ENCODE measurements at regions not wholly inside any gene's neighbourhood (a gene's known extent, or its start where the extent isn't known, plus 50 kb on each side); places are given as distances from the start of the nearest gene placed in this dataset.

DNA sequence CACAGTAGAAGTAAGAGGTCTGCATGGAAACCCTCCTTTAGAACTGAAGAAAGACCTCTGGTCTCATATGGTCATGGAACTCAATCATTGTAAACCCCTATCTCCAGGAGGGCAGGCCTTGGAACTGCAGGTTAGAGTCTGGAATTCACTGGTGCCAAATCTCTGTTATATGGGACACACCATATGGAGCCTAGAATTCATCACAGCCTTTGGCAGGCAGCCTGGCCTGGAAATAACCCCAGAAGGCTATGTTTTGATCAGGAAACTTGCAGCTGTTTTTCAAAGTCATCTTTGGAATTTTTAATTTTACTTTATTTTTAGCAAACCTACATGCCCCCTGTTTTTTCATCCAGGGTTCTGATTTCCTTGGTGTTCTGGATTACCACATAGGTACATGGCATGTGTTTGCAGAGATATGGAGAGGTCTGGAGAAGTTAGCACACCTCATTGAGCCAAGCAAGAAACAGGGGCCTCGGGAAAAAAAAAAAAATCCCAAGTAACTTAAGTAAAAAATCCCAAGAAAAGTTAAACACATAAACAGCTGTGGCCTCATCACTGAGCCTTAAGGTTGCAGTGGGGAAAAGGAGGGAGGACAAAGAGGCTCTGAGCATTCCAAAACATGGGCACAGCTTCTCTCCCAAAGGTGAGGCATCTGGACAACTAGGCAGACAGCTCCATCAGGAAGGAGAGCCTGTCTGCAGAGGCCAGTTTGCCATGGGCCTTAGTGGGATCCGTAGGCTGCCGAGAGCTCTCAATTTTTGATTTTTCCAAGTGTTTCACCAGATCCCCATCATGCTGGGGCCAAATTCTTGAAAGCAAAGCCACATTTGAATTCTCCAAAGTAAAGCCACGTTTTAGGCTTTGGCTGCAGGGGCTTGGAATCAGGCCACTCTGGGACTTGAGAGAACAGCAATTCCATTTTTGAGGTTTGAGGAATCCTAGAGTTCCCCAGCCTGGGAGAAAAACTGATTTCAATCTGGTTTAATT is 339.6 kb upstream of the TBX3 start:
- no peaks in the 10 kb centered on the region for H3K27me3 ChIP-seq (ENCODE audit: insufficient read depth, low read length)
- H2AFZ ChIP-seq (ENCODE audit: insufficient read depth, low read length, poor library complexity) = peak overlapping the region; percentile 9
- no peak overlapping the region for H3K14ac ChIP-seq (ENCODE audit: low read length)
- H3K27ac ChIP-seq (ENCODE audit: low read depth, low read length) = no peak overlapping the region
- H3K9ac ChIP-seq (ENCODE audit: low read length) = no peak overlapping the region
- H4K8ac ChIP-seq (ENCODE audit: low read depth, low read length) = no peak overlapping the region
- H3K4me3 ChIP-seq (ENCODE audit: low read depth, low read length) = no peak overlapping the region
- H3K9me3 ChIP-seq (ENCODE audit: insufficient read depth, low read depth, low read length) = peaks cover 3% of the 10 kb centered on the region
- H3K4me2 ChIP-seq (ENCODE audit: low read length) = no peak overlapping the region
- H3K4ac ChIP-seq (ENCODE audit: low read depth, low read length) = no peak overlapping the region
- no peak overlapping the region for H2BK12ac ChIP-seq (ENCODE audit: low read length)
- no peak overlapping the region for H2BK5ac ChIP-seq (ENCODE audit: low read depth, low read length, poor library complexity)
- no peak overlapping the region for H3K23ac ChIP-seq (ENCODE audit: low read length)
- no peak overlapping the region for H2BK120ac ChIP-seq (ENCODE audit: insufficient read depth, low read length, poor library complexity)
- DNase-seq = no peak
- H4K12ac ChIP-seq (ENCODE audit: low read depth, low read length) = no peak overlapping the region
- peaks cover 2% of the 10 kb centered on the region for H3K79me1 ChIP-seq (ENCODE audit: low read length)
- no peak overlapping the region for H3K18ac ChIP-seq (ENCODE audit: low read length)
- WGBS (ENCODE audit: extremely low coverage, insufficient coverage, insufficient read length) = no CpG with 5 or more reads among the region's 4 CpGs
- no peaks in the 10 kb centered on the region for H3K79me2 ChIP-seq (ENCODE audit: control insufficient read depth, insufficient read depth, low read length, poor library complexity)
- no peak overlapping the region for H4K91ac ChIP-seq (ENCODE audit: low read depth, low read length)
- H2AK5ac ChIP-seq (ENCODE audit: low read length) = no peak overlapping the region
- no peaks in the 10 kb centered on the region for H3K36me3 ChIP-seq (ENCODE audit: control insufficient read depth in 1 of 2, insufficient read depth in 2 of 2, low read length in 2 of 2)
- H3K4me1 ChIP-seq (ENCODE audit: control insufficient read depth in 1 of 2, insufficient read depth in 2 of 2, low read length in 2 of 2) = no peaks in the 10 kb centered on the region

DNA sequence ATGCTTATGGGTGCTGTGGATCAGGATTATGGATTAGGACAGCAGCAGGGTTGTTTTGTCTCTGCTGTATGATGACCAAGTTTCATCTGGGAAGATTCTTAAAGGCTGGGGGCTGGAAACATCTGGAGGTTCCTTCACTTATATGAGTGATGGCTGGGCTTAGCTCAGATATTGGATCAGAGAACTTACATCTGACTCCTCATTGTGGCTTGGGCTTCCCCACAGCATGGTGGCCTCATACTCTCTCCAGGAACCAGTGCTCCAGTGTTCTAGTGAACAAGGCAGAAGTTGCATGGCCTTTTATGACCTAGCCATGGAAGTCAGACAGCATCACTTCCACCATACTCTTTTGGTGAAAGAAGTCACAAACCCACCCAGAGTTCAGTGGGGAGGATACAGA is 336.1 kb upstream of the TBX3 start:
- Histone ChIP-seq H3K36me3 (ENCODE audit: control insufficient read depth in 1 of 2, insufficient read depth in 2 of 2, low read length in 2 of 2) (no peaks in the 10 kb centered on the region), H3K9ac (ENCODE audit: low read length) (no peak overlapping the region), H3K79me2 (ENCODE audit: control insufficient read depth, insufficient read depth, low read length, poor library complexity) (no peaks in the 10 kb centered on the region), H3K27me3 (ENCODE audit: insufficient read depth, low read length) (no peaks in the 10 kb centered on the region), H2AK5ac (ENCODE audit: low read length) (no peak overlapping the region), H3K79me1 (ENCODE audit: low read length) (peaks cover 2% of the 10 kb centered on the region), H2BK5ac (ENCODE audit: low read depth, low read length, poor library complexity) (no peak overlapping the region), H3K18ac (ENCODE audit: low read length) (no peak overlapping the region), H3K4me1 (ENCODE audit: control insufficient read depth in 1 of 2, insufficient read depth in 2 of 2, low read length in 2 of 2) (no peaks in the 10 kb centered on the region), H3K4me2 (ENCODE audit: low read length) (no peak overlapping the region), H3K23ac (ENCODE audit: low read length) (no peak overlapping the region), H3K4me3 (ENCODE audit: low read depth, low read length) (no peak overlapping the region), H3K14ac (ENCODE audit: low read length) (no peak overlapping the region), H4K8ac (ENCODE audit: low read depth, low read length) (no peak overlapping the region), H2BK12ac (ENCODE audit: low read length) (no peak overlapping the region), H3K4ac (ENCODE audit: low read depth, low read length) (no peak overlapping the region), H3K27ac (ENCODE audit: low read depth, low read length) (no peak overlapping the region), H3K9me3 (ENCODE audit: insufficient read depth, low read depth, low read length) (peaks cover 3% of the 10 kb centered on the region), H4K91ac (ENCODE audit: low read depth, low read length) (no peak overlapping the region), H2AFZ (ENCODE audit: insufficient read depth, low read length, poor library complexity) (no peak overlapping the region), H4K12ac (ENCODE audit: low read depth, low read length) (no peak overlapping the region), H2BK120ac (ENCODE audit: insufficient read depth, low read length, poor library complexity) (no peak overlapping the region)
- no peak for DNase-seq

DNA sequence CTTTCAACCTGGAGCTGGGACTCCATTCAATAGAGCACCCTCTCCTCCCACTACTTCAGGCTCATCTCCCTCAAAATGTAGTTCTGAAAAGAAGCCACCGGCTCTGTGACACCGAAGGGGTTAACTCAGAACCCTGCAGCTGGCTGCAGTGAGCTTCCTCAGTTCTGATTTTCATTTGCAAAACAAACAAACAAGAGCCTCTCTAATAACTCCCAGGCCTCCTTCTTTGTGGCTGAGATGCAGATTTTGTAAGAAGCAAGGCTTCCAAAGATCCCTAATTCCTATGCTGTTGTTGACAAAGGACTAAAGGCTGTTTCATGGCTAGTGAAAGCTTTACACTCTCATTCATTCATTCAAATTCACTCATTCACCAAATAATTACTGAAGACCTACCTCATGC is 333.4 kb upstream of the TBX3 start:
- no CpG with 5 or more reads among the region's 2 CpGs for WGBS (ENCODE audit: extremely low coverage, insufficient coverage, insufficient read length)

DNA sequence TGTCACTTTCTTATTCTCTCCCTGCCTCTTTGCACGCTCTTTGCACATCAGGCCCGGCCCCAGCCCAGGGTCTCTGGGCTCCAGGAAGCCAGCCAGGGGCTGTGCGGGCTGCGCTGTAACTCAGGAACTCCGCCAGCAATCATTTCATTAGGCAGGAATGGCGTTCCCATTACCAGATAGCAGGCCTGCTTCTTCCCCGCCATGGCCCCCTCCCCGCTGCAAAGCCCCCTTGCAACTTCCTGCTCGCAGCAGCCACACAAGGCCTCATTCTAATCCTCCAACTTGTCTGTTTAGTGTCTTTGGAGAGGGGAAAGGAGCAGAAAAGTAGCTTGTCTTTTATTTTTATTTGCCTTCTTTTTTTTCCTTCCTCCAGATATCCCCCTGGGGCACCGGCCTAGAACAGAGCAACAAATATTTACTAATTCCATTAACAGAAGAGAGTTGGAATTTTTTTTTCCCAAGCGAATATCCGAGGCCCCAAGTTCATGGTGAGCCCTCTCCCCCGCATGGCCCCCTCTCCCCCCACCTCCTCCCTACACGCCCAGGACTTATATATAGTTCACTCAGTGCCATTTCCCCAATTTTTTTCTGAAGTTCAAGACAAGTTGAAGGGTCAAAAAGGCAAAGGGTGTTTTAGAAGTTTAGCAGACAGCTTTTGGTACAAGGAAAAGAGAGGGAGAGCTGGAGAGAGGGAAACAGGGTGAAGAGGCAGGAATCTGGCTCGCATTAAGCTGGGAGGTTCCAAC is 329.4 kb upstream of the TBX3 start:
- no peak overlapping the region for H4K8ac ChIP-seq (ENCODE audit: low read depth, low read length)
- peaks cover 10 to 14% of the 10 kb centered on the region in 2 experiments for H3K4me1 ChIP-seq (ENCODE audit: control insufficient read depth in 1 of 2, insufficient read depth in 2 of 2, low read length in 2 of 2)
- H3K27ac ChIP-seq (ENCODE audit: low read depth, low read length) = peak overlapping the region; percentile 77
- peaks cover 3% of the 10 kb centered on the region for H3K79me2 ChIP-seq (ENCODE audit: control insufficient read depth, insufficient read depth, low read length, poor library complexity)
- H3K9ac ChIP-seq (ENCODE audit: low read length) = no peak overlapping the region
- no CpG with 5 or more reads among the region's 15 CpGs for WGBS (ENCODE audit: extremely low coverage, insufficient coverage, insufficient read length)
- peak overlapping the region; percentile 83 for H2BK5ac ChIP-seq (ENCODE audit: low read depth, low read length, poor library complexity)
- peak overlapping the region; percentile 4 for H3K4me2 ChIP-seq (ENCODE audit: low read length)
- H2AK5ac ChIP-seq (ENCODE audit: low read length) = no peak overlapping the region
- H2BK120ac ChIP-seq (ENCODE audit: insufficient read depth, low read length, poor library complexity) = peak overlapping the region; percentile 92
- H3K18ac ChIP-seq (ENCODE audit: low read length) = peak overlapping the region; percentile 51
- peak overlapping the region; percentile 95 for H4K91ac ChIP-seq (ENCODE audit: low read depth, low read length)
- peak overlapping the region; percentile 43 for H3K14ac ChIP-seq (ENCODE audit: low read length)
- peaks cover 9% of the 10 kb centered on the region for H3K79me1 ChIP-seq (ENCODE audit: low read length)
- DNase-seq = no peak
- H3K4me3 ChIP-seq (ENCODE audit: low read depth, low read length) = no peak overlapping the region
- H2AFZ ChIP-seq (ENCODE audit: insufficient read depth, low read length, poor library complexity) = no peak overlapping the region
- H3K4ac ChIP-seq (ENCODE audit: low read depth, low read length) = no peak overlapping the region
- H3K9me3 ChIP-seq (ENCODE audit: insufficient read depth, low read depth, low read length) = no peaks in the 10 kb centered on the region
- H3K36me3 ChIP-seq (ENCODE audit: control insufficient read depth in 1 of 2, insufficient read depth in 2 of 2, low read length in 2 of 2) = no peaks in the 10 kb centered on the region
- H2BK12ac ChIP-seq (ENCODE audit: low read length) = peak overlapping the region; percentile 96
- H4K12ac ChIP-seq (ENCODE audit: low read depth, low read length) = no peak overlapping the region
- no peak overlapping the region for H3K23ac ChIP-seq (ENCODE audit: low read length)
- H3K27me3 ChIP-seq (ENCODE audit: insufficient read depth, low read length) = no peaks in the 10 kb centered on the region

More for the DNA sequence above, 333.4 kb upstream of the TBX3 start:
- Histone ChIP-seq H3K4me3 (ENCODE audit: low read depth, low read length) (no peak overlapping the region), H3K9me3 (ENCODE audit: insufficient read depth, low read depth, low read length) (peaks cover 3% of the 10 kb centered on the region), H3K79me2 (ENCODE audit: control insufficient read depth, insufficient read depth, low read length, poor library complexity) (peaks cover 3% of the 10 kb centered on the region), H4K91ac (ENCODE audit: low read depth, low read length) (no peak overlapping the region), H3K4me1 (ENCODE audit: control insufficient read depth in 1 of 2, insufficient read depth in 2 of 2, low read length in 2 of 2) (peaks cover 10 to 14% of the 10 kb centered on the region in 2 experiments), H2AFZ (ENCODE audit: insufficient read depth, low read length, poor library complexity) (no peak overlapping the region), H3K27ac (ENCODE audit: low read depth, low read length) (no peak overlapping the region), H4K12ac (ENCODE audit: low read depth, low read length) (no peak overlapping the region), H3K18ac (ENCODE audit: low read length) (no peak overlapping the region), H3K14ac (ENCODE audit: low read length) (no peak overlapping the region), H4K8ac (ENCODE audit: low read depth, low read length) (no peak overlapping the region), H3K36me3 (ENCODE audit: control insufficient read depth in 1 of 2, insufficient read depth in 2 of 2, low read length in 2 of 2) (no peaks in the 10 kb centered on the region), H3K4ac (ENCODE audit: low read depth, low read length) (no peak overlapping the region), H3K79me1 (ENCODE audit: low read length) (peaks cover 9% of the 10 kb centered on the region), H2BK5ac (ENCODE audit: low read depth, low read length, poor library complexity) (no peak overlapping the region), H3K4me2 (ENCODE audit: low read length) (no peak overlapping the region), H2BK12ac (ENCODE audit: low read length) (no peak overlapping the region), H2BK120ac (ENCODE audit: insufficient read depth, low read length, poor library complexity) (no peak overlapping the region), H3K27me3 (ENCODE audit: insufficient read depth, low read length) (no peaks in the 10 kb centered on the region), H3K23ac (ENCODE audit: low read length) (no peak overlapping the region), H2AK5ac (ENCODE audit: low read length) (no peak overlapping the region), H3K9ac (ENCODE audit: low read length) (no peak overlapping the region)
- DNase-seq = no peak

Measured in trophoblast cell (in vitro differentiated cells and primary cell).